Transverse colon (tissue), 4 donors: ENCODE measurements at regions not wholly inside any gene's neighbourhood (a gene's known extent, or its start where the extent isn't known, plus 50 kb on each side); places are given as distances from the start of the nearest gene placed in this dataset.

Experiments used
- DNase-seq: peaks from one replicate; pipeline ENCODE4 v3.0.0-alpha.2; 2019
- H3K27ac ChIP-seq, 4 donors: fragments of 200-600 bp; sonication (generic); 2 replicates each; pipeline ENCODE4 v1.5.1; 2016 to 2018; ENCODE audit warnings: inconsistent platforms in 4 of 4
- H3K27me3 ChIP-seq: fragments of 200-600 bp; sonication (generic); 2 replicates; pipeline ENCODE4 v1.5.1; 2017; ENCODE audit warnings: inconsistent platforms
- H3K36me3 ChIP-seq, 4 donors: fragments of 200-600 bp; sonication (generic); 2 replicates each; pipeline ENCODE4 v1.5.1; 2017 to 2019; ENCODE audit warnings: inconsistent platforms in 4 of 4
- H3K4me1 ChIP-seq, 4 donors: fragments of 200-600 bp; sonication (generic); 2 replicates each; pipeline ENCODE4 v1.5.1; 2017 to 2020; ENCODE audit warnings: inconsistent platforms in 4 of 4
- H3K4me3 ChIP-seq, 4 donors: fragments of 200-600 bp; sonication (generic); 1 replicate in 1 of 4; 2 replicates in 3 of 4; pipeline versions ENCODE4 v1.5.1 to v1.6.1; 2017 to 2019; ENCODE audit warnings: inconsistent platforms in 4 of 4
- H3K9me3 ChIP-seq, 2 donors: fragments of 200-600 bp; sonication (generic); 2 replicates each; pipeline ENCODE4 v1.5.1; 2017 to 2019; ENCODE audit warnings: inconsistent platforms in 2 of 2
- CTCF ChIP-seq, 5 experiments: fragments of 200-600 bp in 3 of 5; fragments of 450-650 bp in 2 of 5; sonication (generic) in 3 of 5; IDR thresholded peaks; 1 replicate in 2 of 5; 2 replicates in 3 of 5; pipeline ENCODE4 v1.5.1; 2016 to 2017; ENCODE audit warnings: antibody characterized with exemption in 5 of 5, inconsistent platforms in 3 of 5, mild to moderate bottlenecking in 2 of 5, moderate library complexity in 1 of 5
- EP300 ChIP-seq: sonication (generic); formaldehyde crosslinking; IDR thresholded peaks from one replicate; pipeline ENCODE4 v1.6.1; 2017; ENCODE audit warnings: antibody characterized with exemption, low read depth
- POLR2A ChIP-seq: fragments of 450-650 bp; IDR thresholded peaks from one replicate; pipeline ENCODE4 v1.6.1; 2016; ENCODE audit warnings: antibody characterized with exemption, mild to moderate bottlenecking, moderate library complexity
- POLR2AphosphoS5 ChIP-seq, 3 donors: sonication (generic); formaldehyde crosslinking; IDR thresholded peaks; one replicate each; pipeline ENCODE4 v1.6.1; 2016; ENCODE audit warnings: antibody characterized with exemption in 3 of 3
- WGBS, 2 donors: methylation state at CpG; one replicate each; pipeline ENCODE4 v1.1.5; 2018; ENCODE audit warnings: low coverage in 1 of 2; 5-methylcytosine and 5-hydroxymethylcytosine counted together
- in situ Hi-C, 4 donors: fragments of 200-750 bp; cut with MboI; loops; one replicate each; pipeline versions ENCODE4 v1.15.0 to v1.15.1; 2017; ENCODE audit warnings: low sequenced_read_pairs in 3 of 4, low pct_ligation_motif_present in 1 of 4, low pct_unique_long_range_greater_than_20kb in 1 of 4
- intact Hi-C: fragments of 100-400 bp; cut with DNase I; formaldehyde crosslinking; loops from one replicate; pipeline ENCODE4 v1.15.1; 2023; ENCODE audit warnings: low total_unique reads

DNA sequence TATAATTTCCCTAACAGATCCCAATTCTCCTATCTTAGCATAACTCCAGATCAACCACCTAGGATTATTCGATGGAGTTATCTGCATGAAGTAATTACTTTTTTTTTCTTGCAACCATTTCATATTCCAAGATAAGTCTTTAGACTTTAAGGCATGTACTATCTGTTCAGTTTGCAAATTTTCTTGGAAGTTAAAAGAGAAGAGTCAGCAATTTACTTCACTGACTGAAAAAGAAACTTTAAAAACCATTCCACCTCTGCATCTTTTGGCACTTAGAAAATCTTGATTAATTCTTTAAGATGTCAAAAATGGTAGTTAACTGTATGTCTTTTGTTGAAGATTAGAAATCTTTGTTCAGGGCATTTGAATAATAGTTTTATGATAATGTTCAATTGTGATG, 830.5 kb upstream of the KLHL29 start:
- intact Hi-C loops: no loop called here
- no peak for DNase-seq
- no peaks in the 10 kb centered on the region for H3K36me3 ChIP-seq
- H3K4me3 ChIP-seq: no peak overlapping the region
- in situ Hi-C loops: no loop called here
- H3K27me3 ChIP-seq: no peaks in the 10 kb centered on the region
- H3K4me1 ChIP-seq: no peaks in the 10 kb centered on the region
- H3K27ac ChIP-seq: no peak overlapping the region
- 67 to 92% methylated on average over 1 of the region's 1 CpG for WGBS, 2 donors
- H3K9me3 ChIP-seq: no peaks in the 10 kb centered on the region
- no peak for TF ChIP-seq CTCF (IDR thresholded peaks at IDR 0.05)
- TF ChIP-seq POLR2AphosphoS5 (IDR thresholded peaks at IDR 0.05): no peak
- no peak for TF ChIP-seq EP300
- TF ChIP-seq POLR2A: no peak

DNA sequence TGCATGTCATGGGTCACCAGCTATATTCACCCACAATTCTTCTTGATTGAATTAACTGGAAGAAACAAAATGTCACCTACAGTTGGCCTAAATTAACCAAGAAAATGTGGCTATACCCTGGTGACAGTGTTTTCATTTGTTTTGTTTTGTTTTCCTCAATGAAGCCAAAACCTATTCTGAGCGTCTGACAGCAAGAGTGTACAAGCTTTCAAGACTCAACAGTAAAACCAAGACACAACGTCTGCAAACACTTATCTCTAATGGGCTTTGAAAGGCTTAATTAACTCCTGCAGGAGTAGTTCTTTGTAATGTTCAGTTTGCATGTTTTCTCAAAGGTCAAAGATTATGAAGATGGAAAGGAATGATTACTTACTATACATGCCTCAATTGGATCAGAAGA, 827.6 kb upstream of the KLHL29 start:
- no peak overlapping the region for H3K4me3 ChIP-seq
- H3K9me3 ChIP-seq: no peaks in the 10 kb centered on the region
- DNase-seq: no peak
- H3K27ac ChIP-seq: no peak overlapping the region
- no peaks in the 10 kb centered on the region for H3K36me3 ChIP-seq
- no peaks in the 10 kb centered on the region for H3K4me1 ChIP-seq
- no peaks in the 10 kb centered on the region for H3K27me3 ChIP-seq
- in situ Hi-C loops (no loop called here), intact Hi-C loops (no loop called here)
- WGBS, 2 donors: 49 to 54% methylated on average over 2 of the region's 2 CpGs
- no peak for TF ChIP-seq POLR2A
- TF ChIP-seq EP300: no peak
- TF ChIP-seq POLR2AphosphoS5 (IDR thresholded peaks at IDR 0.05): no peak
- TF ChIP-seq CTCF (IDR thresholded peaks at IDR 0.05): no peak

DNA sequence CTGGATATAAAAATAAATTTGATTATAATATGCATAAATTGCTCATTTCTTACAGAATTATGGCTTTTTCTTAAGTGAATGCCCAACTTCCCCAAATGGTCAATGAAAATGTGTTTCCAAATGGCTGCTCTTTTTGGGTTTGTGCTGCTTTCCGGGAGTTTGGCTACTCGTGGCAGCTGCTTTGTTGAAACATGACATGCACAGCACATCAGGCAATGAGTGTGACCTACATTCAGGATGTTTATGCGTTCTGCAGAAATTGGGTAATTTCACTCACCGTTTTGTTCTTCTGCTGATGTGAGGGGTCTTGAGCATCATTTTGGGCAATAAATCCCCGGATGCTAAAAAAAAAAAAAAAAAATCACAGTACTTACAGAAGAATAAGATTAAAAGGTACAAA, 825.0 kb upstream of the KLHL29 start:
- no peaks in the 10 kb centered on the region for H3K27me3 ChIP-seq
- H3K27ac ChIP-seq: no peak overlapping the region
- in situ Hi-C loops: no loop called here
- no peaks in the 10 kb centered on the region for H3K9me3 ChIP-seq
- intact Hi-C loops: no loop called here
- WGBS, 2 donors: 68 to 72% methylated on average over 4 to 5 of the region's 5 CpGs
- H3K36me3 ChIP-seq: no peaks in the 10 kb centered on the region
- no peak for TF ChIP-seq POLR2A
- TF ChIP-seq EP300: no peak
- no peak for TF ChIP-seq POLR2AphosphoS5 (IDR thresholded peaks at IDR 0.05)
- no peak for TF ChIP-seq CTCF (IDR thresholded peaks at IDR 0.05)
- H3K4me3 ChIP-seq: no peak overlapping the region
- H3K4me1 ChIP-seq: no peaks in the 10 kb centered on the region
- DNase-seq: no peak

GRCh38 chr2:22579341-22579740, 805.6 kb upstream of the KLHL29 start:
- DNase-seq: no peak
- Histone ChIP-seq H3K36me3 (no peaks in the 10 kb centered on the region), H3K27ac (no peak overlapping the region), H3K9me3 (peaks cover 13 to 16% of the 10 kb centered on the region in 2 donors), H3K4me3 (no peak overlapping the region), H3K27me3 (no peaks in the 10 kb centered on the region), H3K4me1 (no peaks in the 10 kb centered on the region)
- intact Hi-C loops (no loop called here), in situ Hi-C loops (no loop called here)
- TF ChIP-seq EP300 (no peak), POLR2AphosphoS5 (IDR thresholded peaks at IDR 0.05) (no peak), CTCF (IDR thresholded peaks at IDR 0.05) (no peak), POLR2A (no peak)
- 65 to 80% methylated on average over 3 of the region's 3 CpGs for WGBS, 2 donors
